GM12873 (cell line): ENCODE measurements at regions not wholly inside any gene's neighbourhood (a gene's known extent, or its start where the extent isn't known, plus 50 kb on each side); places are given as distances from the start of the nearest gene placed in this dataset.

Experiments
- CTCF ChIP-seq: IDR thresholded peaks from 2 replicates; pipeline ENCODE4 v1.5.1; 2012; ENCODE audit warnings: low read depth, mild to moderate bottlenecking, moderate library complexity, low read length, control low read depth; ENCODE audit not compliant: insufficient read depth; ENCODE audit errors: missing control alignments

- no peak for TF ChIP-seq CTCF
These were observed 165.6 kb upstream of the NCKAP5 start for GRCh38 chr2:133733901-133734255.

- no peak for TF ChIP-seq CTCF
These were observed 166.6 kb upstream of the NCKAP5 start for GRCh38 chr2:133734716-133735495.

- no peak for TF ChIP-seq CTCF
These were observed 168.4 kb upstream of the NCKAP5 start for GRCh38 chr2:133736674-133737073.

- no peak for TF ChIP-seq CTCF
These were observed 169.2 kb upstream of the NCKAP5 start for GRCh38 chr2:133737242-133737993.

GRCh38 chr2:133739039-133739438 lies 170.8 kb upstream of the NCKAP5 start:
- no peak for TF ChIP-seq CTCF

- no peak for TF ChIP-seq CTCF
These were observed 172.2 kb upstream of the NCKAP5 start for GRCh38 chr2:133740500-133740899.

GRCh38 chr2:133748007-133748700 lies 179.9 kb upstream of the NCKAP5 start:
- no peak for TF ChIP-seq CTCF
